IMR-90 (cell line): ENCODE measurements at regions not wholly inside any gene's neighbourhood (a gene's known extent, or its start where the extent isn't known, plus 50 kb on each side); places are given as distances from the start of the nearest gene placed in this dataset.
A peak's percentile ranks its signal among the peaks of the same experiment; 100 is the strongest.

Experiments used
- ATAC-seq: fragments of 200-7000 bp; cut with Tn5 transposase; 2 replicates; pipeline ENCODE4 v1.9.1; 2020; ENCODE audit warnings: low read depth, mild to moderate bottlenecking, moderate library complexity
- BruUV-seq: library from RNA; stranded (reverse); fragments of 400-500 nt; replicated peaks from 2 replicates; lab custom pipeline; 2021; lab: Mats Ljungman, UMichigan
- CTCF ChIA-PET: fragments of 300-600 bp; formaldehyde crosslinking; extraction: SDS; loops from one replicate; lab custom pipeline; 2021; ENCODE audit warnings: antibody characterized with exemption; lab: Yijun Ruan, JAX
- POLR2A ChIA-PET: fragments of 300-600 bp; sonication (Branson Sonifier 250); formaldehyde crosslinking; loops from one replicate; lab custom pipeline; 2022; ENCODE audit warnings: antibody characterized with exemption; ENCODE audit not compliant: unreplicated experiment; lab: Charles Lee
- DNase-seq: peaks from one replicate; pipeline ENCODE4 v3.0.0; 2013
- H2AFZ ChIP-seq: replicated peaks from 2 replicates; pipeline ENCODE3; 2013; ENCODE audit warnings: low read length, mild to moderate bottlenecking; ENCODE audit not compliant: poor library complexity
- H2AK5ac ChIP-seq: 2 replicates; pipeline ENCODE4 v1.6.1; 2013; ENCODE audit warnings: low read depth, low read length, inconsistent platforms
- H2AK9ac ChIP-seq: replicated peaks from 2 replicates; pipeline ENCODE3; 2013; ENCODE audit warnings: mild to moderate bottlenecking, low read depth, low read length, moderate library complexity; ENCODE audit not compliant: poor library complexity
- H2BK120ac ChIP-seq: 2 replicates; pipeline ENCODE4 v1.6.1; 2013; ENCODE audit warnings: low read depth, low read length, inconsistent platforms
- H2BK15ac ChIP-seq: 3 replicates; pipeline ENCODE4 v1.6.1; 2013; ENCODE audit warnings: low read depth, low read length, inconsistent platforms
- H2BK20ac ChIP-seq: 2 replicates; pipeline ENCODE4 v1.6.1; 2013; ENCODE audit warnings: low read depth, mild to moderate bottlenecking, inconsistent platforms, low read length, moderate library complexity
- H2BK5ac ChIP-seq: 2 replicates; pipeline ENCODE4 v1.6.1; 2013; ENCODE audit warnings: mild to moderate bottlenecking, low read depth, low read length, inconsistent platforms; ENCODE audit not compliant: poor library complexity, severe bottlenecking
- H3K14ac ChIP-seq: replicated peaks from 2 replicates; pipeline ENCODE4 v1.6.1; 2013; ENCODE audit warnings: low read depth, low read length, inconsistent platforms
- H3K18ac ChIP-seq: 2 replicates; pipeline ENCODE4 v1.6.1; 2013; ENCODE audit warnings: low read depth, low read length, control low read depth
- H3K23ac ChIP-seq: 2 replicates; pipeline ENCODE4 v1.6.1; 2013; ENCODE audit warnings: low read depth, low read length, inconsistent platforms
- H3K27ac ChIP-seq: 2 replicates; pipeline ENCODE4 v1.5.1; 2013; ENCODE audit warnings: mild to moderate bottlenecking, control low read depth, low read length; ENCODE audit not compliant: insufficient read depth
- H3K27me3 ChIP-seq: 2 replicates; pipeline ENCODE4 v1.6.1; 2013; ENCODE audit warnings: low read length; ENCODE audit not compliant: control insufficient read depth, insufficient read depth
- H3K36me3 ChIP-seq: 2 replicates; pipeline ENCODE4 v1.6.1; 2013; ENCODE audit warnings: low read length, mixed read lengths; ENCODE audit not compliant: control insufficient read depth, insufficient read depth
- H3K4ac ChIP-seq: 2 replicates; pipeline ENCODE4 v1.6.1; 2013; ENCODE audit warnings: low read depth, low read length, inconsistent platforms
- H3K4me1 ChIP-seq: 2 replicates; pipeline ENCODE4 v1.6.1; 2013; ENCODE audit warnings: low read length, mixed read lengths; ENCODE audit not compliant: control insufficient read depth, insufficient read depth
- H3K4me2 ChIP-seq: 2 replicates; pipeline ENCODE4 v1.6.1; 2013; ENCODE audit warnings: low read depth, mild to moderate bottlenecking, control low read depth, low read length, moderate library complexity
- H3K4me3 ChIP-seq: 2 replicates; pipeline ENCODE4 v1.5.1; 2013; ENCODE audit warnings: low read depth, mild to moderate bottlenecking, control low read depth, low read length, moderate library complexity; ENCODE audit not compliant: insufficient read depth
- H3K56ac ChIP-seq: 2 replicates; pipeline ENCODE4 v1.6.1; 2013; ENCODE audit warnings: low read length, inconsistent platforms; ENCODE audit not compliant: insufficient read depth; ENCODE audit errors: extremely low read depth
- H3K79me1 ChIP-seq, 2 experiments: 2 replicates each; pipeline ENCODE4 v1.6.1; 2013; ENCODE audit warnings: low read length in 2 of 2, inconsistent platforms in 1 of 2, low read depth in 1 of 2
- H3K9ac ChIP-seq: 2 replicates; pipeline ENCODE4 v1.6.1; 2013; ENCODE audit warnings: low read depth, low read length, control low read depth
- H3K9me1 ChIP-seq: 2 replicates; pipeline ENCODE4 v1.6.1; 2013; ENCODE audit warnings: low read length, inconsistent platforms; ENCODE audit not compliant: insufficient read depth
- H3K9me3 ChIP-seq: 2 replicates; pipeline ENCODE4 v1.6.1; 2013; ENCODE audit warnings: low read length; ENCODE audit not compliant: control insufficient read depth, insufficient read depth
- H4K20me1 ChIP-seq: 2 replicates; pipeline ENCODE4 v1.6.1; 2013; ENCODE audit warnings: low read length, inconsistent platforms; ENCODE audit not compliant: insufficient read depth
- H4K5ac ChIP-seq: 2 replicates; pipeline ENCODE4 v1.6.1; 2013; ENCODE audit warnings: mild to moderate bottlenecking, low read depth, low read length, control low read depth
- H4K8ac ChIP-seq, 2 experiments: 2 replicates each; pipeline ENCODE4 v1.6.1; 2013; ENCODE audit warnings: low read depth in 2 of 2, low read length in 2 of 2, control low read depth in 1 of 2, inconsistent platforms in 1 of 2
- H4K91ac ChIP-seq: 2 replicates; pipeline ENCODE4 v1.6.1; 2013; ENCODE audit warnings: low read depth, low read length, inconsistent platforms; ENCODE audit not compliant: insufficient read depth
- FOS ChIP-seq: fragments of 150-350 bp; IDR thresholded peaks from 2 replicates; pipeline ENCODE4 v1.6.1; 2016; ENCODE audit warnings: low read depth, low read length
- RAD21 ChIP-seq: IDR thresholded peaks from 2 replicates; pipeline ENCODE4 v1.6.1; 2012; ENCODE audit warnings: low read length, improper control_type of control experiment
- SMC3 ChIP-seq: fragments of 150-350 bp; IDR thresholded peaks from 2 replicates; pipeline ENCODE4 v1.6.1; 2016; ENCODE audit warnings: low read depth, mild to moderate bottlenecking, antibody characterized with exemption, low read length, moderate library complexity
- WGBS, 2 experiments: methylation state at CpG; one replicate each; pipeline versions ENCODE4 v1.1.5 to v1.1.7; 2013; ENCODE audit warnings: missing lambda C conversion rate in 2 of 2; ENCODE audit not compliant: insufficient read length in 1 of 2; ENCODE audit errors: extremely low coverage in 2 of 2; 5-methylcytosine and 5-hydroxymethylcytosine counted together
- dilution Hi-C: fragments of 300-500 bp; cut with HindIII; formaldehyde crosslinking; loops from one replicate; pipeline ENCODE4 v1.14.3; 2018; ENCODE audit warnings: low sequenced_read_pairs; ENCODE audit not compliant: unreplicated experiment
- in situ Hi-C: fragments of 300-500 bp; cut with MboI; formaldehyde crosslinking; loops from 3 replicates; pipeline ENCODE4 v1.14.3; 2019; ENCODE audit warnings: low sequenced_read_pairs, inconsistent platforms, mixed read lengths
- intact Hi-C: fragments of 100-400 bp; cut with micrococcal nuclease; formaldehyde crosslinking; loops from 2 replicates; pipeline ENCODE4 v1.10.0; 2022
- TF ChIP-seq, protein P1 (sequence below): conservative IDR thresholded peaks from 2 replicates; pipeline ENCODE4 v1.5.1; 2012; ENCODE audit warnings: mild to moderate bottlenecking, low read depth, low read length, improper control_type of control experiment

DNA sequence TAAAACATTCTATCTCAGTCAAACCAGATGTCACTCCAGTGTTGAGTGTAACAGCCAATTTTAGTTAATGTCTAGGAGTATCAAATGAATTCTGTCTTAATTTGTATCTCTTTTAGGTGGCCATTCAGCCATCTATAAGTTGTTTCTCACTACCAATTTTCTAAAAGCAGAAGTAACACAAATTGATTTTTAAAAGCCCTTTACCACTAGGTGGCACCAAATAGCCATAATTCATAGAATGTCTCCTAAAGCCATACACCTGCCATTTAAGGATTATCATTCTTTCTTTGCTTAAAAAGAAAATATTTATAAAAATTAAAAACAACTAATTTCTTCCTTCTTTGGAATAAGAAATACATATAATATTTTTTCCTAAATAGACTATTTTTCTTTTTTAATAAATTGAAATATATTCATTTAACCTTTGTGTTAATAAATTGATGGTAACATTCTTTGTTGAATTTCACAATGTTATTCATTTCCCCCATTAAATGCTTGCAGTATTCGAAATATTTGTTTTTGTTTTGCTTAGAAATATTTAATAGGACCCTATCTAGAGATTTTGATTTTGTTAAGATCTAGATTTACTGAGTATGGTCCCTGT is 107.8 kb upstream of the PPP1R3A start:
- no peak overlapping the region for H3K27ac ChIP-seq
- no peaks in the 10 kb centered on the region for H4K20me1 ChIP-seq
- no peak overlapping the region for H4K91ac ChIP-seq
- in situ Hi-C loops (no loop called here), intact Hi-C loops (loop anchor here (1.0 to 10.0 kb wide), 4 partner anchors 386 to 1825 kb away; partner anchors contain the start of gene FOXP2), dilution Hi-C loops (no loop called here)
- H2AFZ ChIP-seq: no peak overlapping the region
- H2AK9ac ChIP-seq: no peak overlapping the region
- TF ChIP-seq SMC3: peak; percentile 52
- peak; percentile 66 for TF ChIP-seq RAD21
- no peak for TF ChIP-seq FOS
- TF ChIP-seq, protein P1, sequence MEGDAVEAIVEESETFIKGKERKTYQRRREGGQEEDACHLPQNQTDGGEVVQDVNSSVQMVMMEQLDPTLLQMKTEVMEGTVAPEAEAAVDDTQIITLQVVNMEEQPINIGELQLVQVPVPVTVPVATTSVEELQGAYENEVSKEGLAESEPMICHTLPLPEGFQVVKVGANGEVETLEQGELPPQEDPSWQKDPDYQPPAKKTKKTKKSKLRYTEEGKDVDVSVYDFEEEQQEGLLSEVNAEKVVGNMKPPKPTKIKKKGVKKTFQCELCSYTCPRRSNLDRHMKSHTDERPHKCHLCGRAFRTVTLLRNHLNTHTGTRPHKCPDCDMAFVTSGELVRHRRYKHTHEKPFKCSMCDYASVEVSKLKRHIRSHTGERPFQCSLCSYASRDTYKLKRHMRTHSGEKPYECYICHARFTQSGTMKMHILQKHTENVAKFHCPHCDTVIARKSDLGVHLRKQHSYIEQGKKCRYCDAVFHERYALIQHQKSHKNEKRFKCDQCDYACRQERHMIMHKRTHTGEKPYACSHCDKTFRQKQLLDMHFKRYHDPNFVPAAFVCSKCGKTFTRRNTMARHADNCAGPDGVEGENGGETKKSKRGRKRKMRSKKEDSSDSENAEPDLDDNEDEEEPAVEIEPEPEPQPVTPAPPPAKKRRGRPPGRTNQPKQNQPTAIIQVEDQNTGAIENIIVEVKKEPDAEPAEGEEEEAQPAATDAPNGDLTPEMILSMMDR: peak; percentile 67
- no peak overlapping the region for H2BK20ac ChIP-seq
- POLR2A ChIA-PET: no interaction called here
- H3K56ac ChIP-seq: no peak overlapping the region
- H3K79me1 ChIP-seq: no peaks in the 10 kb centered on the region
- no peak overlapping the region for H3K18ac ChIP-seq
- ATAC-seq: no peak
- H2BK15ac ChIP-seq: no peak overlapping the region
- peak; percentile 52 for DNase-seq
- CTCF ChIA-PET: interaction anchor here (0.5 kb wide), 1 partner anchor 212 kb away, joined by 3 read pairs; no protein-coding TSS in a partner anchor
- BruUV-seq: no TSS peak
- H3K4me1 ChIP-seq: no peaks in the 10 kb centered on the region
- no peak overlapping the region for H2BK120ac ChIP-seq
- no peaks in the 10 kb centered on the region for H3K27me3 ChIP-seq
- H2AK5ac ChIP-seq: no peak overlapping the region
- no peak overlapping the region for H3K9ac ChIP-seq
- no peak overlapping the region for H3K4ac ChIP-seq
- H3K14ac ChIP-seq: no peak overlapping the region
- H3K23ac ChIP-seq: no peak overlapping the region
- H4K5ac ChIP-seq: no peak overlapping the region
- H2BK5ac ChIP-seq: no peak overlapping the region
- no peaks in the 10 kb centered on the region for H3K36me3 ChIP-seq
- H3K4me2 ChIP-seq: no peak overlapping the region
- no peak overlapping the region for H4K8ac ChIP-seq
- no CpG with 5 or more reads among the region's 1 CpG for WGBS, 2 experiments
- H3K9me3 ChIP-seq: no peaks in the 10 kb centered on the region
- peaks cover 2% of the 10 kb centered on the region; the same call in 1 of the 2 replicates for H3K9me1 ChIP-seq
- H3K4me3 ChIP-seq: no peak overlapping the region
